Uterus (tissue), 3 donors: ENCODE measurements at regions not wholly inside any gene's neighbourhood (a gene's known extent, or its start where the extent isn't known, plus 50 kb on each side); places are given as distances from the start of the nearest gene placed in this dataset.
A peak's percentile ranks its signal among the peaks of the same experiment; 100 is the strongest.

ENCODE experiments used
- DNase-seq, 2 donors: peaks; one replicate each; pipeline ENCODE4 v3.0.0-alpha.2; 2019 to 2020
- H3K27ac ChIP-seq, 2 donors: fragments of 200-600 bp; sonication (generic); 1 replicate in 1 of 2; 2 replicates in 1 of 2; pipeline ENCODE4 v1.5.1; 2016 to 2018
- H3K27me3 ChIP-seq, 2 donors: fragments of 200-600 bp; sonication (generic); one replicate each; pipeline ENCODE4 v1.5.1; 2018 to 2019; ENCODE audit warnings: control low read depth in 1 of 2
- H3K36me3 ChIP-seq, 2 donors: fragments of 200-600 bp; sonication (generic); one replicate each; pipeline ENCODE4 v1.5.1; 2019; ENCODE audit warnings: control low read depth in 1 of 2
- H3K4me1 ChIP-seq, 2 donors: fragments of 200-600 bp; sonication (generic); one replicate each; pipeline ENCODE4 v1.5.1; 2018 to 2019; ENCODE audit warnings: control low read depth in 1 of 2
- H3K4me3 ChIP-seq, 2 donors: fragments of 200-600 bp; sonication (generic); 1 replicate in 1 of 2; 2 replicates in 1 of 2; pipeline ENCODE4 v1.5.1; 2018 to 2019; ENCODE audit warnings: mild to moderate bottlenecking in 1 of 2
- H3K9me3 ChIP-seq, 2 donors: fragments of 200-600 bp; sonication (generic); one replicate each; pipeline ENCODE4 v1.5.1; 2019; ENCODE audit warnings: control low read depth in 1 of 2
- POLR2A ChIP-seq, 2 donors: fragments of 450-650 bp; IDR thresholded peaks; one replicate each; pipeline ENCODE4 v1.6.1; 2016; ENCODE audit warnings: antibody characterized with exemption in 2 of 2, mild to moderate bottlenecking in 1 of 2, moderate library complexity in 1 of 2
- intact Hi-C: fragments of 100-400 bp; cut with DNase I; formaldehyde crosslinking; loops from one replicate; pipeline ENCODE4 v1.15.1; 2023; ENCODE audit warnings: low total_unique reads
- TF ChIP-seq, protein P1 (sequence below), 4 experiments: fragments of 200-600 bp in 2 of 4; fragments of 450-650 bp in 2 of 4; sonication (generic) in 2 of 4; IDR thresholded peaks; one replicate each; pipeline ENCODE4 v1.5.1; 2016 to 2019; ENCODE audit warnings: antibody characterized with exemption in 4 of 4, mild to moderate bottlenecking in 2 of 4, moderate library complexity in 1 of 4
- donor health status: DM: yes; HTN: yes; CAD: no.

DNA sequence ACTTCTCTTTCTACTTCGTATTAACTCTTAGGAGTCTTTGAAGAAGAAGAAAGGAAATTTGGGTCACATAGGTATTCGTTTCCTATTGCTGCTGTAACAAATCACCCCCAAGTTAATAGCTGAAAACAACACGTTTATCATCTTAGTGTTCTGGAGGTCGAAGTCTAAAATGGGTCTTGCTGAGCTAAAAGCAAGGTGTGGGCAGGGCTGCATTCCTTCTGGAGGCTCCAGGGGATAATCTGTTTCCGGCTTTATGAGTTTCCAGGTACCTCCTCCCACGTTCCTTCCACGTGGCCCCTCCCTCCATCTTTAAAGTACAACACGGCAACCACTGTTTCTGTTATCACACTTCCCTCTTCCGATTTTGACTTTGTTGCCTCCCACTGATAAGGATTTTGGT is 233.5 kb upstream of the RBBP8 start:
- Histone ChIP-seq H3K9me3 (no peaks in the 10 kb centered on the region), H3K4me3 (no peak overlapping the region), H3K4me1 (peaks cover 6 to 7% of the 10 kb centered on the region in 2 donors), H3K27ac (no peak overlapping the region), H3K27me3 (no peaks in the 10 kb centered on the region), H3K36me3 (no peaks in the 10 kb centered on the region)
- intact Hi-C loops: no loop called here
- DNase-seq: no peak
- TF ChIP-seq POLR2A (IDR thresholded peaks at IDR 0.05): no peak
- TF ChIP-seq, protein P1, sequence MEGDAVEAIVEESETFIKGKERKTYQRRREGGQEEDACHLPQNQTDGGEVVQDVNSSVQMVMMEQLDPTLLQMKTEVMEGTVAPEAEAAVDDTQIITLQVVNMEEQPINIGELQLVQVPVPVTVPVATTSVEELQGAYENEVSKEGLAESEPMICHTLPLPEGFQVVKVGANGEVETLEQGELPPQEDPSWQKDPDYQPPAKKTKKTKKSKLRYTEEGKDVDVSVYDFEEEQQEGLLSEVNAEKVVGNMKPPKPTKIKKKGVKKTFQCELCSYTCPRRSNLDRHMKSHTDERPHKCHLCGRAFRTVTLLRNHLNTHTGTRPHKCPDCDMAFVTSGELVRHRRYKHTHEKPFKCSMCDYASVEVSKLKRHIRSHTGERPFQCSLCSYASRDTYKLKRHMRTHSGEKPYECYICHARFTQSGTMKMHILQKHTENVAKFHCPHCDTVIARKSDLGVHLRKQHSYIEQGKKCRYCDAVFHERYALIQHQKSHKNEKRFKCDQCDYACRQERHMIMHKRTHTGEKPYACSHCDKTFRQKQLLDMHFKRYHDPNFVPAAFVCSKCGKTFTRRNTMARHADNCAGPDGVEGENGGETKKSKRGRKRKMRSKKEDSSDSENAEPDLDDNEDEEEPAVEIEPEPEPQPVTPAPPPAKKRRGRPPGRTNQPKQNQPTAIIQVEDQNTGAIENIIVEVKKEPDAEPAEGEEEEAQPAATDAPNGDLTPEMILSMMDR (IDR thresholded peaks at IDR 0.05): no peak

DNA sequence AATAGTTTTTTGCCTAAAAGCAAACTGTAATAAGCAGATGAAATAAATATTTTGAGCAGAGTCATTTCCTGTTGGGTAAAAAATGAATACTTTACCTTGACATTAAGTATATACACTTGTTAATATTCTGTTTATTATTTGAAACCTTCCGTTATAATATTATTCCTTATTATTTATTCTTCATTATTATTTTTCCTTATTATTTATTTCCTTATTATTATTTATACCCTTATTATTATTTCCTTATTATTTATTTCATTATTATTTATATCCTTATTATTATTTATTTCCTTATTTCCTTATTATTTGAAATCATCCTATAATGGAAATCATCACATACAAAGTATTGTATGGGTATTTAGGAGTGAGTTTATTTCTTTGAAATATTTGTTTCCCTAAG is 232.2 kb upstream of the RBBP8 start:
- Histone ChIP-seq H3K9me3 (no peaks in the 10 kb centered on the region), H3K4me1 (peaks cover 4 to 7% of the 10 kb centered on the region in 2 donors), H3K27me3 (no peaks in the 10 kb centered on the region), H3K27ac (peak overlapping the region; percentile 30 to 31), H3K36me3 (no peaks in the 10 kb centered on the region), H3K4me3 (no peak overlapping the region)
- no peak for DNase-seq
- TF ChIP-seq POLR2A (IDR thresholded peaks at IDR 0.05): no peak
- TF ChIP-seq, protein P1 (IDR thresholded peaks at IDR 0.05): no peak
- intact Hi-C loops: no loop called here

DNA sequence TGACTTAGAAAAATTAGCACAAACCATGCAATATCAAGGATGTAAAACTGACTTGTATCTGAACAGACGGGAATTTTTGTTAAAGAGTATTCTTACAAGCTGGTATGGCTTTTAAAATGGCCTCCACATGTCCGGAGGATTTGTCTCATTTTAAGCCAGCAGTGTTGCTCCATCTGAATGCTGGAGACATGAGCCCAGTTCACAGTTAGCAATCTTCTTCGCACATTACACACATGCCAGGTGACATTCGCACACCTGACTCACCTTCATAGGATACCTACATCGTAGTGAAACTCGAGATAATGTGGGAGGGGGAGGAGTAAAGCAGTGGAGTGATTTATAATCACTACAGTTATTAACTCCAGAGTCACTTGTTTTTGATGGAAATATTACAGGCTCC is 231.8 kb upstream of the RBBP8 start:
- DNase-seq: no peak
- intact Hi-C loops: no loop called here
- H3K27ac ChIP-seq: peak overlapping the region; percentile 30 to 31
- no peaks in the 10 kb centered on the region for H3K36me3 ChIP-seq
- no peak for TF ChIP-seq POLR2A (IDR thresholded peaks at IDR 0.05)
- TF ChIP-seq, protein P1 (IDR thresholded peaks at IDR 0.05): no peak
- H3K4me1 ChIP-seq: peaks cover 4 to 7% of the 10 kb centered on the region in 2 donors
- H3K4me3 ChIP-seq: no peak overlapping the region
- H3K27me3 ChIP-seq: no peaks in the 10 kb centered on the region
- no peaks in the 10 kb centered on the region for H3K9me3 ChIP-seq

DNA sequence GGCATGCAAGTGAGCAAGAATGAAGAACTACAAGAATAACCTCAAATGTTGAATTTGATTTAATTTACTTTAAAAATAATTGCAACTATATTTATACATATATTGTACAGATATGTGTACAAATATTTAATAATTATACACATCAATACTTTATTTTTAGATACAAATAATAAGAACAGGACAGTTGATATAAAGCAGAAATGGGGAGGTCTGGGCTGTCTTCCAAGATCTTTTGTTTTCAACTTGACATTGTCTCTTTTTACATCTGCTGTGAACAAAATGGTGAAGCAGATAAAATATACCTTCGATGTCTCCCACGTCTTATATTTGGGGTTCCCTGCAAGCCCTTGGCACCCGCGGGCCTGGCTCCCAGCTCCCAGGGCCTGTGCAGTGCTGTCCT is 231.3 kb upstream of the RBBP8 start:
- intact Hi-C loops: no loop called here
- no peak for DNase-seq
- Histone ChIP-seq H3K36me3 (no peaks in the 10 kb centered on the region), H3K27me3 (no peaks in the 10 kb centered on the region), H3K4me1 (peaks cover 4 to 7% of the 10 kb centered on the region in 2 donors), H3K4me3 (no peak overlapping the region), H3K9me3 (no peaks in the 10 kb centered on the region), H3K27ac (peak overlapping the region; percentile 39 to 62)
- TF ChIP-seq POLR2A (IDR thresholded peaks at IDR 0.05): no peak
- TF ChIP-seq, protein P1 (IDR thresholded peaks at IDR 0.05): no peak

DNA sequence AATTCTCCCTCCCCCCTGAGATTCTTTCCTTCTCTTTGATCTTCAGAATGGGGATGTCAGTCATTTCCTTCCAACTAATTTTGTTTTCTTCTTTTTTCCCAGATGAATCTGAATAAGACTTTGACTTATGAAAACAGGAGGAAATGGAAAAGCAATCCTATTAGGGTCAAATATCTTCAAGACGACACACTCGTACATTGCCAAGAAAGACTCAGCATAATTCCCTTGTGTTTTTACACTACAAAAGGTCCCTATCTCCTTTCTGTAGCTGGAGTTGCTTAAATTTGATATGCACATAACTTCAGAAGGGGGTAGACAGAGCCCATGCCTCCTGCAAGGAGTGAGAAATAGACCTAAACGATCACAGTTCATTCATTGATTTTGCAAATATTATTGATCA is 230.3 kb upstream of the RBBP8 start:
- Histone ChIP-seq H3K4me1 (peaks cover 4 to 7% of the 10 kb centered on the region in 2 donors), H3K36me3 (no peaks in the 10 kb centered on the region), H3K4me3 (no peak overlapping the region), H3K27ac (peak overlapping the region; percentile 39 to 62), H3K9me3 (no peaks in the 10 kb centered on the region), H3K27me3 (no peaks in the 10 kb centered on the region)
- TF ChIP-seq POLR2A (IDR thresholded peaks at IDR 0.05): no peak
- TF ChIP-seq, protein P1 (IDR thresholded peaks at IDR 0.05): no peak
- intact Hi-C loops: no loop called here
- no peak for DNase-seq
